HG03066 (cell line): ENCODE measurements at regions not wholly inside any gene's neighbourhood (a gene's known extent, or its start where the extent isn't known, plus 50 kb on each side); places are given as distances from the start of the nearest gene placed in this dataset.
"Not testable (repeated sequence)": the region's sequence is repeated elsewhere in the genome, so short reads cannot be mapped to it uniquely, and the experiment has no call there.

ENCODE experiments used
- ATAC-seq: cut with Tn5 transposase; IDR thresholded peaks from one replicate; pipeline ENCODE4 v1.9.1; 2021; ENCODE audit warnings: low read depth; ENCODE audit not compliant: unreplicated experiment

DNA sequence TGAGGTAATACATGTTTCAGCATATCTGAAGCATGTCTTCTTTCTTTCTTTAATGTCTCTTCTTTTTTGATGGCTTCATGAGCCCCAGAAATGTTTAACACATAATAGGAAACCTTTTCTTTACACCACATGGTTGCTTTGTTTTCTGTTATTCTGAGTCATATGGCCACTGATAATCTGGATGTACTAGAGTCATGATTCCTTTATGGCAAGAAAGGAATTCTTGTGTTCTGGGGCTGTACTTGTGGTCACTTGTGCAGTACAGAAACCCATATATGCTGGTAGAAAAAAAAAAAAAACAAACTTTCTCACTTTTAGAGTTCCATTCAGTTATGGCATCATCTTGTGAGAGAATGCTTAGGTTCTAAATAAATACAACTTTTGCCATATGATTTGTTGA is 1669.3 kb upstream of the CDH9 start:
- ATAC-seq: no peak

GRCh38 chr5:28703651-28704260 is 1665.4 kb upstream of the CDH9 start:
- no peak for ATAC-seq

- no peak for ATAC-seq
Measured at GRCh38 chr5:28691526-28691925, 1653.1 kb upstream of the CDH9 start.

DNA sequence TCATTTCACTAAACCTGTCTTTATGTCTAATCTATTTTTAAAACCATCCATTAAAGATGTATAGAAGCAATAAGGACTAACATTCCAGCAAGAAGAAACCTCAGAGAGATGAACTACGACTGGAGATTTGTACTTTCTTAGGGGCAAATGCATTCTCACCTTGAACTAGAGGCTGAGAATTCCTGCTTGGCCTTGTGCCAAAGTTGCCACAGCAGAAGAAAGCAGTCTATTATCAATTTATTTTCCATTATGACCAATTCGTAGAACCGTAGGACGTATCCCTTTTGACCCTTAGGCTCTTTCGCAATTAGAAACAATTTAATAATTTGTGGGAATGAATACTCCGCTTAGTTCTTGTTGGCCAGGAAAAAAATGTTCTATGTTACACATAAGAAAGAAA is 1647.4 kb upstream of the CDH9 start:
- no peak for ATAC-seq

DNA sequence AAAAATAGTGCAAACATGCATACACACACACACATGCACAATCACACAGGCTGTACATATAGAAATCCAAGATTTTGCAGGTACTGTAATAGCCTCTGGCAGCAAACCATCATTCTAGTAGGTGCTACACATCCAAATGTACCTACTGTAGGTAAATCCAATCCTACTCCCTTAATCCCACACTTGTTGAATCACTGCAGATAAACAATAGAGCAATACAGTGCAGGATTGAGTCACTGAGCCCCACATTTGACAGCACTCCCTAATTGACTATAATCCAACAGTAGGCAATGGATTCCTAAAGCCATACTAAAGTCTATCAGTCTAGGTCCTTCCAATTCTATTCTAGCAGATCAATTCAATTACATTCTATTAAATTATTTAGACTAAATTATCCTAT is 1640.5 kb upstream of the CDH9 start:
- ATAC-seq: no peak

DNA sequence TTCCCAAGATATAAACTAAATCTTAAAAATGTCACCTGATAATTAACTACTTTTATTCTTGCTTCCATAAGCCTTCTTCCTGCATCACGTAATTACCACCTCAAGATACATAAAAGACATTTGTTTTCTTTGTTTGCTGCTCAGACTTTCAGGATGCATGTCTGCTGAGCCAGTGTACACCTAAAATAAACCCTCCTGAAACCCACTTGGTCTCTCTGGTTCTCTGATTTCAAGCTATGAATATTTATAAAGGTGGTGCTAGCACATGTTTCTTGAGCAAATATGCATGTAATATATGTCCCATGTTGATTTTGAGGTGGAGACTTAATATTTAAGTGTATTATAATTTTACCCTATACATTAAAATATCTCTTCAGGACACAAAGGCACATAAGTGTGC is 1627.7 kb upstream of the CDH9 start:
- ATAC-seq: no peak

DNA sequence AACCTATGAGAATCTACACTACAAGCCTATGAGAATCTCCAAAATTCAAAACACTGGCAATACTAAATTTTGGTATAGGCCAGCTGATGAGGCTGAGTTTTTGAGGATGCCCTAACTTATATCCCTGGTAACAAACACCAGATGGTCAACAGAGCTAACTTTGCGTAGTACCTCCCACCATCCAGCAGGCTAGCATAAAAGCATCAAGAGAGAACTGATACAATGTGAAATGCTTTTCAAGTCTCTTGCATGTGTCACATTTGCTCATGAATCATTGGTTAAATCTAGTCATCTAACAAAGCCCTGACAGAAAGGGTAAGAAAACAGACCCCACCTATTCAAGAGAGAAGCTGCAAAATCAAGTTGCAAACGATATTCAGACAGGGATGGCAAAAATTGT is 1609.7 kb upstream of the CDH9 start:
- ATAC-seq: no peak

- no peak for ATAC-seq
Measured at GRCh38 chr5:28632607-28633006, 1594.2 kb upstream of the CDH9 start.

- ATAC-seq: no peak
Measured at GRCh38 chr5:28603869-28604268, 1565.5 kb upstream of the CDH9 start.

DNA sequence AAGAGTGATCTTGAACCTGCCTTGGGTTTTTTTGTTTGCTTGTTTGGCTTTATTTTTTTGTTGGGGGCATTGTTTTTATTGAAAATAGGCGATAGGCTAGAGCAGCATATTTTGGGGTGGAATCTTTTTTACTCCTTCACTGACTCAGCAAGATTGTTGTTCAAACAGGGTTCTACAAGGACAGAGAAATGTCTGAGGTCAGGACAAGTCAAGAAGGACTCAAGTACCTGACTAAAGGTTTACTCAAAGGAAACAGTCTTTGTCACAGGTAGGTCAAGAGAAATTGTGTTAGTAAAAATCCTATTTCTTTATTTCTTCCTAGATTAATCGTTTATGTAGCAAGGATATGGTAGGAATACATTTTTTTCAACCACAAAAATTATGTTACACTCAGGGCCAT is 1564.0 kb upstream of the CDH9 start:
- no peak for ATAC-seq

- ATAC-seq: not testable (repeated sequence)
Measured at GRCh38 chr5:28596707-28597106, 1558.3 kb upstream of the CDH9 start.

- ATAC-seq: no peak
Measured at GRCh38 chr5:28580616-28581015, 1542.2 kb upstream of the CDH9 start.

- ATAC-seq: no peak
Measured at GRCh38 chr5:28576022-28576421, 1537.6 kb upstream of the CDH9 start.

GRCh38 chr5:28575368-28575767 is 1537.0 kb upstream of the CDH9 start:
- no peak for ATAC-seq

GRCh38 chr5:28574606-28575005 is 1536.2 kb upstream of the CDH9 start:
- no peak for ATAC-seq

DNA sequence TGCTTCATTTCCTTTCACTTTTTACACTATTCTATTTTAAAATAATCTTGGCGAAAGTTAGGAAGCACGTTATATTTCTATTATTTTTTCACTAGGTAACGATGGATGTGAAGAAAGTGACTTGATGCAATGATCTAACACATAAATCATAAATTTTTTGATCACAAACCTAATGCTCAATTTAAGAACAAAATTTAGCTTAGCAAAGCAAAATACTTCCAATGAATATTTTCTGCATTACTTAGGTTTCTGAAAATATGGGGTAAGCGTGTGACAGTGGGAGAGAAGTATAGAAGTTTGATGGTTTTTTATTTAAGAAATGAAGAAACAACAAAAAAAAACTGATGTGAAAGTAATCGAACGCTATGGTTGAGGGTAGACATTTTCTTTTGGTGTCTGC is 1528.7 kb upstream of the CDH9 start:
- no peak for ATAC-seq

DNA sequence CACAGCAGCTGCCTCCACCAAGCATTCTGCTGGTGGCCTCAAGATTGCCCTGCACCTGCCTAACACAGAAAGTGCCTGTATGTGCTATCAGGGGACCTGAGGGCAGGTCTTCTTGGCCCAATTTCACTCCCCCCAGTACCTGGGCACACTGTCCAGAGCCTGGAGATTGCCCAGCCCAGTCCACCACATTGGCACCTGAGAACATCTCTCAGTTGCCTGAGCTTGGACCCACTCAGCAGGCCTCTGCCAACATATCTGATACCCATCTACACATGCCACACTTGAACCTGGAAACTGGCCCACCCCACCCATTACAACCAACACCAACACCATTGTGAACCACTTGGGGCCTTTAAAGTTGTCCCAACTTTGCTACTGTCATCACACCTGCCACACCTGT is 1523.1 kb upstream of the CDH9 start:
- ATAC-seq: no peak

- ATAC-seq: no peak
Measured at GRCh38 chr5:28558196-28558595, 1519.8 kb upstream of the CDH9 start.

DNA sequence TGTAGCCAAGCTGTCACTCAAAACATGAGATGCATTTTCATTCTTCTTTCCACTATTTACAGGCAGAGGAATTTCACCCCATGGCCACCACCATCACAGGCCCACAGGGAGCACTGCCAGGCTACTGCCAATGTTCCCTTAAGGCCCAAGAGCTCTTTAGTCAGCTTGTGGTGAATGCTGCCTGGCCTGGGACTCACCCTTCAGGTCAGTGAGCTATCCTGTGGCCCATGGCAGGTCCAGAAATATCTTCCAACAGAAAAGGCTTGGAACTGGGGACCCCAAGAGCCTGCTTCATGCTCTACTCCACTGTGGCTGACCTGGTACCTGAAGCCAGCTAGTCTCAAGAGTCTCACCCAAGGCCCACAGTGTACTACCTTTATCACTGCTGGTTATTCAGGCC is 1518.7 kb upstream of the CDH9 start:
- ATAC-seq: no peak

DNA sequence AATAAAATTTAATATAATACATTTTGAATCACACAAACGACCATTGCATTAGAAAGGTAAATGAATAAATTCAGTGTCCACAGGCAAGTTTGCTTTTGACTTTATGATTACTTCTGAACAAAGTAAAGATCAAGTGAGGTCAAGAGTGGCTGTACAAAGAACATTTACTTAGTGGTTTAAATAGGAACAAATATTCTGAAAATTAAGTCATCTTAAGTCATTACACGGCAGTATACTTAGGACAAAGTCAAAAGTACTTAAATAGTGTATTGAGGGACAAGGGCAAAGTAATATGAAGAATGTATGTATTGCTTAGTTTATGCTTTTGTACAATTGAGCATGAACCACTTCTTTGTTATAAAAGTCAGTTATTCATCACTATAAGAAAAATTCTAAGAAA is 1511.2 kb upstream of the CDH9 start:
- ATAC-seq: no peak

- ATAC-seq: no peak
Measured at GRCh38 chr5:28548856-28549255, 1510.5 kb upstream of the CDH9 start.

GRCh38 chr5:28544501-28544900 is 1506.1 kb upstream of the CDH9 start:
- ATAC-seq: no peak

DNA sequence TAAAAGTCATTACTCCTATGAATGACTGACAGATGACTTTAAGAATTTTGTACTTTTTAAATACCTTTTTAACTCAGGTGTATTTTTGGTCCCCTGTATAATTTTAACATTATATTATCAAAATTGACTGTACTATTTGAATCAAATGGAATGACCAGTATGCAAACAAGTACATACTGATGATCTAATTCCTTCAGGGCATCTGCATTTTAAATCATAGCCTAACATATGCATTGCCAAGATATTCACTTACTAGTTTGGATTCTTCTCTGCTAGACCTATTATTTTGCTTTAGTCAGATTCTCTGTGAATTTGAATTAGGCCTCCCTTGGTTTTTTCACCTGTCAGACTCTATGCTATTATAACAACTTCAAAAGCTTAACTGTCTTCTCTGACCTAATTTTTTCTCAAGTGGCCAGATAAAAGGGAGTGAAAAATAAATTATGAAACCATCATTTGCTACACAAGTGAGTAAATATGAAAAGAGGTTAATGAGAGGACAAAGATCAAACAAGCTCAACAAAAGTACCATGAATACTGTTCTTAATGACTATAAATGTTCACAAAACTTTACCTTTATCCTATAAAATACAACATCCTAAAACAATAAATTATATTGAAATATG is 1505.2 kb upstream of the CDH9 start:
- no peak for ATAC-seq
